Stimulated activated CD8-positive, alpha-beta memory T cell treated with anti-CD3 and anti-CD28 coated beads, Interleukin-12 subunit alpha, Interleukin-12 subunit beta, amount 100 ng/mL, for 4 hours (primary cell): ENCODE measurements at regions not wholly inside any gene's neighbourhood (a gene's known extent, or its start where the extent isn't known, plus 50 kb on each side); places are given as distances from the start of the nearest gene placed in this dataset.

ENCODE experiments used
- DNase-seq: peaks from one replicate; pipeline ENCODE4 v3.0.0-alpha.2; 2020; ENCODE audit warnings: low read depth

DNA sequence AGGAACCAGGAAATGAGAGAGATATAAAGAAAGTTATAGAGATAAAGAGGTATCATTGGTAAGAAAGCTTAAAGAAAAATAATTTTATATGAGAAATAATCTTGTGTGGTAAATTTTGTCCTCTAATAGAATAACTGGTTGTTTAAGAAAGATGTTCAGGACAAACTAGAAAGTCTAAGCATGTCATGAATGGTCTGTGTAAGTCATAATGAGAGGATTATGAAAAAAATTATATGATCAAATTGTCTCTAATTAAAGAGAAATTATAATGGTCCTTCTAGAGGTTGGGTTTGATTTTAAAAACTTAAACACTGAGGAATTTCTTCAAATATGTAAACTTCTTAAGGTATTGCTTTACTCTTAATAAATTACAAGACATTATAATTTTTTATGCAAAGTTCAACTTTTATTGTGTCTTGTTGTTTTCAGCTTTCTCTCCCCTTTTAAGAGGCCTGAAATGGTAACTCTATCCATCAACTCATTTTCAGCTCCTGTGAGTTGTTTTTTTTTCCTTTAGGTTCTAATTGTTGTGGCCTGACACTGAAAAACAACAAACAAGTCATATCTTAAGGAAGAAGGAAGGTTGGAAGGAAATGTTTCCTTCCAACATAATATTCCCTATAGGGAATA is 88.2 kb upstream of the CNOT2 start:
- no peak for DNase-seq

DNA sequence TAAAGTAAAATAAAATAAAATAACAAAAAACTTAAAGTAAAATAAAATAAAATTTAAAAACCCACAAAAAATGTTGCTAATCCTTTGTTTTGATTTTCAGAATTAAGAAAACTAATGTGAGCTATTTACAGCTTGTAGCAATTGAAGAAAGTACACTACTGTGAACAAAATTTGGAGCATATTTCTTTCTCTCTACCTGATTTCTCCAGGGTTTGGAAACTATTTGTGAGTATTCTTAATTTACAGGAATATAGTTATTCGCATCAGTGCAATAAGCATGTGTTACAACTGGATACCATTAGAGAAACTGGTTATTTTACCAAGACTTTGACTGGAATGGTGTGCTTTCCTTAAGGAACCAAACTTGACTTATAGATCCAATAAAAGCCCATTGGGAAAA is 86.1 kb upstream of the CNOT2 start:
- DNase-seq: no peak

DNA sequence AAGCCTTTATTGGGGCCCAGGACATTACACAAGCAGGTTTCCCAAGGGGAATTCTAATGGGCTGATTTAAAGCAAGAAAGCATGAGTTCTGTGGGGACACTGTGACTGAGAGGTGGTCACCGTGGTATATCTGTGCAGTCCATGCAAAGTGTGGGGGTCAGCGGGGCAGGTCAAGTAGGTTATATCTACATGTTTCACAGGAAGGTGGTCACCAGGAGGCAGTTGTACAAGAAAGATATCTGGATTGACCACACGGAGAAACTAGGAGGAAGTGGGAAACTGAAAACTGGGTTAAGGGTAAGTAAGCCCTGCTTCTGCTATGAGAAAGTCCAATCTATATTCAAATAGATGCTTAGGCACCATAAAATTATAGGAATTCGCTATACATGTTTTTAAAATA is 77.8 kb upstream of the CNOT2 start:
- DNase-seq: no peak

- no peak for DNase-seq
Observed at GRCh38 chr12:70176290-70176689, 66.9 kb upstream of the CNOT2 start.

DNA sequence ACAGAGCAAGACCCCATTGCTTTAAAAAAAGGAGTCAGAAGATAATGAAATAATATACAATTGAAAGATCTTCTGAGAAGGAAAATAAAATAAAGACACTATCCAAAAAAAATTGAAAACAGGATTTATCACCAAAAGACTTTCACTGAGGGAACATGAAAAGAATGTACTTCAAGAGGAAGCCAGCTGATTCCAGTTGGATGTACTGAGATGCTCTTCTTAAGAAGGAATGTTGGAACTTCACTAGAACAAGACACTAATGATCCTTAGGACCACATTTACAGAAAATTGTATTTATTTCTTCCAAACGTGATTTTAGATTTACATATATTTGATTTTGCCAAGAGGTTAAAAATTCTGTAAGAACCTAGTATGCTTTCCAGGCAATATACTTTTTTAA is 65.6 kb upstream of the CNOT2 start:
- DNase-seq: no peak

- DNase-seq: no peak
Observed at GRCh38 chr12:70178038-70178437, 65.2 kb upstream of the CNOT2 start.

DNA sequence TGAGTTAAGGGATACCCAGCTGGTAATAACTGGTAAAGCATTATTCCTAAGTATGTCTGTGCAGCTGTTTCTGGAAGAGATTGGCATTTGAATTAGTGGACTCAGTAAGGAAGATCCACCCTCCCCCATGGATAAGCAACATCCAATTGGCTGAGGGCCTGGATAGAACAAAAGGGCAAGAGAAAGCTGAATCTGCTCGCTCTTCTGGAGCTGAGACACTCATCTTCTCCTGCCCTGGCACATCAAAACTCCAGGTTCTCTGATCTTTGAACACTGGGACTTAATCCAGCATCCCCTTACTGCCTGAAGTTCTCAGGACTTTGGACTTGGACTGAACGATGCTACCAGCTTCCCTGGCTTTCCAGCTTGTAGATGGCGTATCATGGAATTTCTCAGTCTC is 63.1 kb upstream of the CNOT2 start:
- no peak for DNase-seq

GRCh38 chr12:70185301-70185700 is 57.9 kb upstream of the CNOT2 start:
- no peak for DNase-seq

GRCh38 chr12:70186436-70186835 is 56.8 kb upstream of the CNOT2 start:
- DNase-seq: no peak

DNA sequence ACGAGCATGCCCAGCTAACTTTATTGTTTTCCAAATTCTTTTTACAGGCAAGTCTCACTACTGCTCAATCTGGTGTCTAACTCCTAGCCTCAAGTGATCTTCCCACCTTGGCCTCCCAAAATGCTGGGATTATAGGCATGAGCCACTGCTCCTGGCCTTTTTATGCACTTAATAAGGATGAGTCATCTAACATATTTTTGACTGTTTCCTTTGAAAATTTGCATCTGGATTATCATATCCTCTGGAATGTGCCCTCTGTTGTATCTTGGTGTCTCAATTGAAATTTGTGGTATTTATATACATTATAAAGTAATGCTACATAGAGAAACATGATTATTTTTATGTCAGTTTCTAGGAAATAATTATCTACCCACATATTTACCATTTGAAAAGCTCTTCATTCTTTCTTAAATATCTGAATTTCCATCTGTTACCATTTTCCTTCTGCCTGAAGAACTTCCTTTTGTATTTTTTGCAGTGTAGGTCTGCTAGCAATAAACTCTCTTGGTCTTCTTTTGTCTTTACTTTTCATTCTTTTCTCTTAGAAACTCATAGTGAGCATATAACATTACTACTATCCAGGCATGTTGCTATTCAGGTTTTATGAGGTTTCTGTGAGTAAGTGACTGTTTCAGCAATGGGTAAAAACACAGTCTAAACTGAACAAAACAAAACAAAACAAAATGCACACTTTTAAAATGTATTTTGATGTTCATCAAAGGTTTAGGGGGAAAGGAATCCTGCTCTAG is 52.8 kb upstream of the CNOT2 start:
- no peak for DNase-seq
